ENCODE measurements at regions not wholly inside any gene's neighbourhood (a gene's known extent, or its start where the extent isn't known, plus 50 kb on each side); places are given as distances from the start of the nearest gene placed in this dataset.

DNA sequence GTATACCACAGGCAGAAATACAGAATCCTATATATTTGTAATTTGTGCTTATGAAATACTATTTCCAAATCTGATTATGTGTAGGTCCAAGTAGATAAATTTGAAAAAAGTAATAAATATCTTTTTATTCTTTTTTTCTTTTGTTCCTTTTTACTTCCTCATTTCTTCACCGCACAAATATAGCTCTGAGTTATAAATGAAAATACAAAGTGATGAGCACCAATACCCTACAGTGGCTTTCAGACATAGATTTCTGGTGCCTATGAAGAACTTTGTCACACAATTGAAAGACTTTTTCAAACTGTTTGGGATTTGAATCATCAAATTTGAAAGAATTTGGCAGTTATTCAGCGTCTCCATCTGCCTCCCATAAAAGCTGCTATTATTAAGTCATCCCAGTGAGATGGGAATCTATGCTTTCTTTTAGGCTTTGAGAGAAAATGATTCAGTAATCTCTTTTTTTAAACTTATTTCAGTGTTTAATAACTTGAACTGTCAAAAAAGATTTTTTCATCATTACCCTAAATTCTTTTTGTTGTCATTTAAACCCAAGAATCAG is 363.6 kb upstream of the GOLIM4 start:
- intact Hi-C loops (cut with DNase I): no loop called here
- no peak for DNase-seq (ENCODE audit: low spot score)

DNA sequence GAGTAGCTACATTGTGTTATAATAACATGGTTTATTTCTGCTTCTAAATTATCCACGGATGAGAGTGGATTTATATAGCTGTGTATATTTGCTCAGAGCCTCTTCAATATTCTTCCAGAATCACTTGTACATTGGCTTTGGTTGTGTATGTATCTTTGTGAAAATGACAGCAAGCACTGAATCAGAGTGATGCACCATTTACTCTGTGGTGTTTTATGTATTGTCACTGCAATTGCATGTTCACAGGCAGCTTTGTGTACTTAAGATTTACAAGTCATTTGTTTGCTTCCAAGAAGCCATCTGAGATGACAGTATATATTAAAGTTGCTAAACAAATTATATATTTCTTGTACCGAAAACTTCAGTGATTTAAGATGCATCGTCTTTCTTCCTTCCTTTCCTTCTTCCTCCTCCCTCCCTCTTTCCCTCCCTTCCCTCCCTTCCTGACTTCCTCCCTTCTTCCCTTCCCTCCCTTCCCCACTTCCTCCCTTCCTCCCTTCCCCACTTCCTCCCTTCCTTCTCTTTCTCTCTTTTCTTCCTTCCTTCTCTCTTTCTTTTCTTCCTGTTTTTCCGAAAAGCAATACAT is 362.3 kb upstream of the GOLIM4 start:
- intact Hi-C loops (cut with DNase I): no loop called here
- DNase-seq (ENCODE audit: low spot score): no peak

DNA sequence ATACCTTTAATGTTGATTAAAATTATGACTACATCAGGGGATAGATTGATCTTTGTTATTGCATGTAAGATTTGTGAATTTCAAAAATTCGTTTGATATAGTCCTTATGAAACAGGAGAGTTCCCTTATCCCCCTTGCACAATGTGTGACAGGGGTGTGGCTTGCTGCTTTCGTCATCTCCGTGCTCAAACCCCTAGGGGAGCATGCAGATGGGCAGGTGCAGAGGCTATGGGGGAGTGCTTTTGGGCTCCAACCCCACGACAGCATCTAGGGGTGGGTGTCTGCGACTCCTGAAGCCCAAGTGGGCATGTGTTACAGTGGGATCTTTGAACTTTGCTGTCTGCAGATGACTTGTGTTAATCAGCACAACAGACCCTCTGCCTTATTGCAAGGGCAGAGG is 360.1 kb upstream of the GOLIM4 start:
- intact Hi-C loops (cut with DNase I): no loop called here
- DNase-seq (ENCODE audit: low spot score): no peak

DNA sequence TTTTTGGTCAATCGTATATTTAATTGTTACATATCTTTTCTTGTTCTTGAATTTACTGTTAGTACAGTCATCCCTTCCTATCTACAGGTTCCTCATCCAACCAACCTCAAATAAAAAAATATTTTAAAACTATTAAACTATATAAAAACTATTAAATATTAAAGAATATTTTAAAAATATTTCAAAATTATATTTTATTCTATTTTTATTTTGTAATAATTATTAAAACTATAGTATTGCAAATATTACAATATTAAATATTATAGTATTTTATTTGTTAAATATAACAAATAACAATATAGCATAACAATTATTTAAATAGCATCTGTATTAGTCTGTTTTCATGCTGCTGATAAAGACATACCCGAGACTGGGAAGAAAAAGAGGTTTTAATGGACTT is 357.9 kb upstream of the GOLIM4 start:
- DNase-seq (ENCODE audit: low spot score): no peak
- intact Hi-C loops (cut with DNase I): no loop called here

DNA sequence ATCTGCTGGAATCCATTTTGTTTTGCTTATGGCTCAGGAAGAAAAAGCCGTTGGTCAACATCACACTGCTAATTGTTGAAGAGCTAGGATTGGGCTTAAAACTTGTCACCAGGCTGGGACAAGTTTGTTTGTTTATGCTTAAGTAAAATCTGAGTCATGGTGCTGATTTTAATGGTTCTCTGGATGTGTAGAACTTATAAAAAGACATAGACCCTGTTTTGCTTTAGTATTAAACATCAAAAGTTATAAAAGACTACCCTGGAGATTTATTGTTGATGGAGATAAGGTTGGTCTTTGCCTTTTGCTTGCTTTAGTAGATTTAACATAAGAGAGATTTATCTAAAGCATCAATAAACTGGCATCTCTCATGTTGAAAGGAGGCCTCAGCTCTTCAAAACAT is 348.2 kb upstream of the GOLIM4 start:
- no peak for DNase-seq (ENCODE audit: low spot score)
- intact Hi-C loops (cut with DNase I): loop anchor here in 1 of 2 donors (5.0 kb wide), 1 partner anchor 963 kb away; no protein-coding TSS in a partner anchor

DNA sequence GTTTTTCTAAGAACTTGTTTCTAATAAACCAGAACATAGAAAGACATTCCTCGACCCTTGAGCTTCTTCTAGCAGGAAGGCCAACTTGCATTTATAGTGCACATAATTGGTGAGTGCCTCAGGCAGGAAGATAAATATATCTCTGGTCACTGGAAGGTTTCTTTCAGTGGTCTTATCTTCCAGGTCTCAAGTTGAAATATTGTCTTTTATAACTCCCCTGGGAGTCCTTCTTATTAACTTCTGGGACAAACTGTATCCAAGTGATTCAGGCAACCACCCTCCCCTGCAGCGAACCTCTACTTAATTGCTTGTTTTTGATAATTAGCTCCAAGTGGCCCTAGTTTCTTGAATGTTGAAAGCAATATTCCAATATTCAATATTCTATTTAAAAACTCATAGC is 346.8 kb upstream of the GOLIM4 start:
- DNase-seq (ENCODE audit: low spot score): no peak
- intact Hi-C loops (cut with DNase I): loop anchor here in 1 of 2 donors (5.0 kb wide), 1 partner anchor 965 kb away; no protein-coding TSS in a partner anchor

DNA sequence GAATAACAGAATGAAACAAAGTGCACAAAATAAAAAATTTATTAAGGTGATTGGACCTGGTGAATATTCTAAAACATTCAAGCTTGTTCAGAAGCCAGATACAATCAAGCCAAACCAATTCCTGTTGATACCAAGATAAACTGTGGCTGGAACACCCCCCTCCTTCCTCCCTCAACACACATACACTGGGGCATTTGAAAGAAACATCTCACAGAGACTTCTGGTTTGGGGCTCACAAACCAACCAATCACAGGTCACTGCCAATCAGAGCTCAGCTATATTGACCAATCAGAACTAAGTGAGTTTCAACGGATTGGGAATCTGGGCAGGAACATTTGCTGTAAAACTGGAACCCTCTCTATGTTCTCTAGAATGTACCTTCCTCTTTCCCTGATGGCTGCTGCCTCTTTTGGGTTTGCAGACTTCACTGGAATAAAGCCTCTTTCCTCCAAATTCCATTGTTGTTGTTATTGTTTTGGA is 340.6 kb upstream of the GOLIM4 start:
- intact Hi-C loops (cut with DNase I): no loop called here

DNA sequence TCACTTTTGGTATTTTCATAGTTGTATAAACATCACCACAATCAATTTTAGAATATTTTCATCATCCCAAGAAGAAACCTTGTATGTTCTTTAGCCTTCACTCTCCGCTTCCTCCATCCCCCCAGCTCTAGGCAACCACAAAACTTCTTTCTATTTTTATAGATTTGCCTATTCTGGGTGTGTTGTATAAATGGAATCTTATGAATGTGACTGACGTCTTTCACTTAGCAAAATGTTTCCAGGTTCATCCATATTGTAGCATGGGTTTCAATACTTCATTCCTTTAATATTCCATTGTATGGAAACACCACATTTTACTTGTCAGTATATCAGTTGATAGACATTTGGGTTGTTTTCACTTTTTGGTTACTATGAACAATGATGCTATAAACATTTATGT is 335.8 kb upstream of the GOLIM4 start:
- no peak for DNase-seq (ENCODE audit: low spot score)
- intact Hi-C loops (cut with DNase I): no loop called here

More for the DNA sequence above, 340.6 kb upstream of the GOLIM4 start:
- DNase-seq (ENCODE audit: low spot score): no peak

DNA sequence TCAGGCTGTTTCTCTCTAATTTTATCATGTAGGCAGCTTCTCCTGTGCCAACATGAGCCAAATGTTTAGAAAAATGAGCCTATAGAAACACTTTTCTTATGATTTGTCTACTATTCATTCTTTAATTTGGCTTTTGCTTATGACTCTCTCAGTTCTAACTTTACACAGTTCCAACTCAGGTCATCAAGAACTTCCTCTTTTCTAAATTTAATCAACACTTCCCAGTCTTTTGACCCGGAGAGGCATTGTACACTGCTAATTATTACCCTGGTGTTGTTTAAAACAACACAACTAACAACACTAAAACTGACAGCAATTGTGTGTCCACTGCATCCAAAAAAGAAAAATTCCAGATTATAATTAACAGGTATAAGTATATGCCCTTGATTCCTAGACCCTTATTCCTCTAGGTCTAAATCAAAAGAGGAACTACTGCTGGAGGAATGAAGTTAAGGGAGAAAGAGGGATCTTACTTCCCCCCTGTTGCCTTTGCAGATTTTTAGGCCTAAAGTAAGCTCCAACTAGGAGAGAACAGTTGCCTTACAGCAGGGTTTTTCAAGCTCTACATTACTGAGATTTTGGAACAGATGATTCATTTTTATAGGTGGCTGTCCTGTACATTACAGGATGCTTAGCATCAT is 332.2 kb upstream of the GOLIM4 start:
- intact Hi-C loops (cut with DNase I): no loop called here
- no peak for DNase-seq (ENCODE audit: low spot score)

DNA sequence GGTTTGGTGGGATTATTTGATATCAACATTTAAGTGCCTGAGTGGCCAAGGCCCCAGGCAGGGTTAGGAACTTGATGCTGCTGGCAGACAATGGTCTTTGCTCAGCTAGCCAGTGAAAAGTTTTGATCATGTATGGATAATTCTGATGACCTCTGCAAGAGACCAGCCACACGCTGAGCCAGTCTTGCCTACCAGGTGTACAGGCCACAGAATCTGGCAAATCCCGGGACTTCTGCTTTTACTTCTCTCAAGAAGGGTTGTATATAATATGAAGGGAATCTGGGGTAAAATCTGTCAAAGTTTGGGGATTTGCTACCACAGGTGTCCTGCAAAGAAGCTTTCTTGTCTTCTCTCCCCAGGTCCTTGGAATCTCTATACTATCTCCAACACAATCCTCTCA is 331.4 kb upstream of the GOLIM4 start:
- DNase-seq (ENCODE audit: low spot score): no peak
- intact Hi-C loops (cut with DNase I): no loop called here

DNA sequence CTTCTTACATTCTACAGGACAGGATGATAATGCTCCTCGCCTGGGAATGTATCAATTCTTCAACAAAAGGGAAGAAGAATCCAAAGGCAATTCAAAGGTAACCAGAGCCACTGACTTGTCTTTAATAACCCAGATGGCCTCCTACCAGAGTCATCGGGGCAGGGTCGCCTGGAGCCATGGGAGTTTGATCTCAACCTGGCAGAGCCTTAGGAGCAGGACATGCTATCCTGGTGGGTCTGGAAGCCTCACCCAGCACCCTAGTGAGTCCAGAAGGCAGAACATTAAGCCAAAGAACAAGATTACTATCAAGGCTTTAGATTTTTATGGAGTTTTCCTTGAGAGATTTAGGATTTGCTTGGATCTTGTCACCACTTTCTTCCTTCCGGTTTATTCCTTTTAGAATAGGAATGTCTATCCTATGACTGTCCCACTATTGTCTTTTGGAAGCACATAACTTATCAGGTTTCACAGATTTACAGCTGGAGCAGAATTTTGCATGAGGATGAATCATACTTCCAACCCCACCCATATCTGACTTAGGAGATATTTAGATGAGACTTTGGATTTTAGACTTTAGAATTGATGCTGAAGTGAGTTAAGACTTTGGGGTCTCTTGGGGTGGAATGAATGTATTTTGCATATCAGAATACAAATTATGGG is 330.3 kb upstream of the GOLIM4 start:
- intact Hi-C loops (cut with DNase I): no loop called here

DNA sequence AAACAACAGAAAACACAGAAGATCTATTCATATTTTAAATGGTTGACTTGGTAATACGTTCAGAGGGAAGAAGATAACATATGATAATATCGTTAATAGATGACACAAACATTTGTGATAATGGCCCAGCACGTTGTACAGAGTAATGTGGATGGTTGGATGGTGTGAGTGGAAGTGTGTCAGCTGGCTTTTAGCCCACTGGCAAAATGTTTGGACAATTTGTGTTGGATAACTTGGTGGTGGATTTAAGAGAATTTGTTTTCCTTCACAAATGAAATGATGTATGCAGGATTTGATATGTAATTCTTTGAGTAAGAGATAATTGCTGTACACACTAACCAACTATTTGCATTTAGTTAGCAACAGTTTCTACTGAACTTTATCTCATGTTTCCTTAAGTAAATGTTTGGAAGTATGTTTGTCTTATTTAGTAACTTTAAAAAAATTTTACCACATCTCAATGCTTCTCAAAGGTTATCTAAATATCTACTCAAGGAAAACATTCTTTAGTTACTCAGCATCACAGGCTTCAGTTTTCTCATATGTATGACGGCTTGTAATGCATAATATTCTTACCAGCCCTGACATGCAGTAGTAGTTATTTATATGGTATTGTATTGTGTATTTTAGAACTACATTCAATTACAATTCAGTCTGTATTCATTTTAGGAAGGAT is 328.5 kb upstream of the GOLIM4 start:
- no peak for DNase-seq (ENCODE audit: low spot score)
- intact Hi-C loops (cut with DNase I): no loop called here

More for the DNA sequence above, 330.3 kb upstream of the GOLIM4 start:
- DNase-seq (ENCODE audit: low spot score): no peak

DNA sequence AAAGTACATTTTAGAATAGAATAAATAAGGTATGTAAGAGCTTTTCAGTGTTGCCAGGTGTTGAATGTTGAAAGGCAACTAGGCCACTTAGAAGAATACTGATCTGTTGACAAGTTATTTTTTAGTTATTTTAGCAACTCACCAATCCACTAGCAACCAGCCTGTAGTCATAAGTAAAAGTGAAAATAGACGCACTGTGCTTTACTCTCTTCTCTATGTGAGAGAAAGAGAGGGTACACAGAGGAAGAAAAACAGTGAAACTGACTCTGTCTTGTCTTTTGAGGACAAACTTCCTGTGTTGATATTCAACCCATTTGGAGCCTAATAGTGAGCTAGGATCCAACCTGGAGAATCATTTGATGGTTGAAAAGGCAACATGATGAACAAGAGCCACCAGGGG is 327.1 kb upstream of the GOLIM4 start:
- intact Hi-C loops (cut with DNase I): no loop called here
- no peak for DNase-seq (ENCODE audit: low spot score)

DNA sequence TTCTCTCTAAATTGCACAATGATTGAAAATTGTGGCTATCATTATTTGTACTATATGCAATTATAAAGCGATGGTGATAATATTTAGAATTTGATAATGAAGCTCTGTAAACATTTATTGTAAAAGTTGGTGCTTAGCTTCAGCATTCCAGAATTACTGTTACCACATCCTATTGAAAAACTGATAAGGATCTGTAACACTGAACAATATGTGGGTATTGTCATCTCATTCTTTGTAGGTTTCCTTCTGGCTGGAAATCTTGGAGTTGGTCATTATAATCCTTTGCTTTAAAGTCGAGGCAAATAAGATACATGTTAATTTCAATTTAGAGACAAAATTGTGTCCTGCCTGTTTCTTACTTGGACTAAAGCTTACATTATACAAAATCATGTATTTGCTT is 323.4 kb upstream of the GOLIM4 start:
- no peak for DNase-seq (ENCODE audit: low spot score)
- intact Hi-C loops (cut with DNase I): no loop called here

DNA sequence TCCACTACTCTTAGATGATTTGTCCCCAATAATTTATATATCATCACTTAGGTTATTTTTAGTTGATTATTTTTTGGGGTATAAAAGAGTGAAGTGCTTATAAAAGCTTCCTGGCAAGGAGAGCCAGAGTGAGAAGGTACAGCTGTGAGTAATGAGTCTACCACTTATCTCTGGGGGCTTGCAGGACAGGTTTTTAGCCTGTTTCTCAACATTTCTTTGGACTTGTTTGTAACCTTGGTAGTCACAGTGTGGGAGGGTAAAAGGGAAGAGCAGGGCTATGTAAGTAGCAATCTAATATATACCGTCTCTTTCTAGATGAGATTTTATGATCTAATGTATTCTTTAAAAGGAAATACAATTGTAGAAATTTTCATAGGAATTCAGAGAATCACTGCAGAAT is 321.3 kb upstream of the GOLIM4 start:
- intact Hi-C loops (cut with DNase I): no loop called here
- no peak for DNase-seq (ENCODE audit: low spot score)

DNA sequence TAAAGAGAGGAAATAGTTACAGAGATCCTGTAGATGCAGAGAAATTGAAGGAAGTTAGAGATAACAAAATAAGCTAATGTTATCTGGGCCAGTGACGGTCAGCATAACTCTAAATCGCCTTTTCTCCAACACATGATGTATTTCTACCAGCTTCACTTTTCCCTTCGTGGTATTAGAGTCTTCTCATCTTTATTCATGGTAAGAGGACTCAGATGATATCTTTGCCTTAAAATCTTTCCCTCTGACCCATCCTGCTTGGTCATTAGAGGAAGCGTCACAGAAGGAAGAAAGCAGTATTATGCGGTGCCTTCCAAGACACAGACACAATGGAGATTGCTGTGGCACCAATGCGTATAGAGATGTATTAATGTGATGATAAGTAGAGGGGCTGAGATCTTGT is 320.7 kb upstream of the GOLIM4 start:
- no peak for DNase-seq (ENCODE audit: low spot score)
- intact Hi-C loops (cut with DNase I): no loop called here

DNA sequence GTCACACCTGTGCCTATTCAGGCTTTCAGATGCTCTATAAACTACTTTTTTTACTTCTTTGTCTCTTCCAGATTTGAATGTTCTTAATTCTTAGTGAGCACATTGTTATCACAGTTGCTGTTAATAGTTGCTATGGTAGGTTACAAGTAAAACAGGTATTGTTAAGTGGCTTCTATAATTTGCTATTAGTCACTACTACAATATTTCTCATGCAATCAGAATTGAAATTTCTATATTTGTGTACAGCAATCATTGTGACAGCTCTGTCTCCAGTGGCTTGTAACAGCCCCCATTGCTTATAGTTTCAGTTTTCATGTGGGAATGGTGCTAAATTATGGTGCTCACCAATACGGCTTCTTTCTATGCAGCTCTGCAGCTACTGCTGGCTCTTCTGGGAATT is 318.4 kb upstream of the GOLIM4 start:
- intact Hi-C loops (cut with DNase I): no loop called here
- DNase-seq (ENCODE audit: low spot score): no peak

DNA sequence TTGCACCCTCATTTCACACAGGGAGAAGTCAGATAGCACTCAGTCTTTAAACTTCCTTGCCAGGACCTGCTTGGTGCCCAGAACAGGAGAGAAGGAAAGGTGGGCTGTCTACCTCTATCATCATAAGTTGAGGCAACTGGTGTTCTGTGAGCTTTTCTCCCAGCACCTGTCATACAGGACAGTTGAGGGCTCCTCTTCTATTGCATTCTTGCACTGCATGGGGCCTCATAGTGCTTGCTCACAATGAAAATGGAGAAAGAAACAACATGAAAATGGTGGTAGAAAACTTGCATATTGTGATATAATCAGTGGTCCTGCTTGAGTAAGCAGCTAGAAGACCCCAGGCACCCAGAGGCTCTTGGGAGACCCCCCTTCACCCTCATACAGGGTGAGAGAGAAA is 311.7 kb upstream of the GOLIM4 start:
- intact Hi-C loops (cut with DNase I): no loop called here
- no peak for DNase-seq (ENCODE audit: low spot score)

DNA sequence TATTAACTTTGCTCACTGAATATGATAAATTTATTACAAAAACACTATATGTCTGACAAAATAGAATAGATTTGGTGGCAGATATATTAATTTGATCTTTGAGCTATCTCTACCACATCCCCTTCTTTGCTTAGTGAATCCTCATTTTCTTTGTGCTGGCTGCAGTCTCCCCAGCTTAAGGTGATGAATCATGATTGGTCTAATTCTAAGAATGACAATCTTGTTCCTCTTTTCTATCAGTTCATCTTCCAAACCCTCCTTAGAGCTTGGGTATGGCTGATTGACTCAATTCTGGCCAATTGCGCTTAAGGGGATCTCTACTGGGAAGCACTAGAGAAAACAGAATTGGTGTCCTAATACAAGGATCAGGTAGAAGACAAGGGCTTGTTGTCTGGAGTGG is 309.6 kb upstream of the GOLIM4 start:
- intact Hi-C loops (cut with DNase I): no loop called here
- DNase-seq (ENCODE audit: low spot score): no peak
